Breast epithelium (tissue), 3 donors: ENCODE measurements at regions not wholly inside any gene's neighbourhood (a gene's known extent, or its start where the extent isn't known, plus 50 kb on each side); places are given as distances from the start of the nearest gene placed in this dataset.

Experiments
- CTCF ChIP-seq, 3 donors: fragments of 450-650 bp; IDR thresholded peaks; one replicate each; pipeline ENCODE4 v1.5.1; 2016 to 2017; ENCODE audit warnings: antibody characterized with exemption in 3 of 3, mild to moderate bottlenecking in 3 of 3, moderate library complexity in 3 of 3
- POLR2AphosphoS5 ChIP-seq, 3 donors: sonication (generic); formaldehyde crosslinking; IDR thresholded peaks; one replicate each; pipeline ENCODE4 v1.6.1; 2017; ENCODE audit warnings: antibody characterized with exemption in 3 of 3

GRCh38 chr7:136697271-136697670, 171.2 kb upstream of the CHRM2 start:
- no peak for TF ChIP-seq POLR2AphosphoS5 (IDR thresholded peaks at IDR 0.05)
- no peak for TF ChIP-seq CTCF (IDR thresholded peaks at IDR 0.05)
